ENCODE measurements at regions not wholly inside any gene's neighbourhood (a gene's known extent, or its start where the extent isn't known, plus 50 kb on each side); places are given as distances from the start of the nearest gene placed in this dataset.

- no peak for TF ChIP-seq ZBTB9 (CRISPR knock-in tag; IDR thresholded peaks at IDR 0.05)
Observed at GRCh38 chr7:53318566-53318965, 283.1 kb downstream of the POM121L12 start (continued).

GRCh38 chr7:53325061-53325460 is 289.6 kb downstream of the POM121L12 start:
- no peaks in the 10 kb centered on the region for H3K4me1 ChIP-seq (replicated peaks in 1 of 2; ENCODE audit: control insufficient read depth in 2 of 2, insufficient read depth in 2 of 2, low read length in 2 of 2)
- H3K36me3 ChIP-seq (ENCODE audit: control insufficient read depth, insufficient read depth, low read length): no peaks in the 10 kb centered on the region
- no peak overlapping the region for H2AFZ ChIP-seq (ENCODE audit: low read depth, low read length)
- H3K9me3 ChIP-seq (replicated peaks; ENCODE audit: control insufficient read depth, insufficient read depth, low read depth, low read length): no peaks in the 10 kb centered on the region
- H3K4me2 ChIP-seq (ENCODE audit: insufficient read depth, low read length): no peak overlapping the region
- no peak for FAIRE-seq
- no peaks in the 10 kb centered on the region for H3K27me3 ChIP-seq (ENCODE audit: control insufficient read depth in 2 of 2, insufficient read depth in 2 of 2, low read length in 2 of 2)
- in situ Hi-C loops (cut with MboI) (no loop called here), intact Hi-C loops (cut with micrococcal nuclease) (no loop called here)
- BruUV-seq (replicated peaks): no TSS peak
- no peaks in the 10 kb centered on the region for H4K20me1 ChIP-seq (replicated peaks; ENCODE audit: control insufficient read depth, insufficient read depth, low read length)
- WGBS (ENCODE audit: insufficient coverage, low coverage, missing lambda C conversion rate): 0% methylated on average over 1 of the region's 2 CpGs
- no peak overlapping the region for H3K27ac ChIP-seq (ENCODE audit: extremely low read depth, low read depth, low read length)
- CTCF ChIA-PET (ENCODE audit: low intra/inter-chr PET ratio): no interaction called here
- POLR2A ChIA-PET: no interaction called here
- no peak for ATAC-seq
- H3K79me2 ChIP-seq (ENCODE audit: control insufficient read depth, insufficient read depth, low read length): no peaks in the 10 kb centered on the region
- no peaks in the 10 kb centered on the region for H3K9me1 ChIP-seq (ENCODE audit: control insufficient read depth, insufficient read depth, low read length)
- TF ChIP-seq ZNF717 (CRISPR knock-in tag; IDR thresholded peaks at IDR 0.05) (no peak), POLR2B (IDR thresholded peaks at IDR 0.05; ENCODE audit: low read depth, partially characterized antibody) (no peak), ZNF384 (IDR thresholded peaks at IDR 0.05; ENCODE audit: low read depth, low read length) (no peak), SMC3 (conservative IDR thresholded peaks at IDR 0.05; ENCODE audit: insufficient read depth, low read depth, low read length) (no peak), TBP (optimal IDR thresholded peaks at IDR 0.05; ENCODE audit: low read depth, low read length) (no peak), PATZ1 (CRISPR knock-in tag; IDR thresholded peaks at IDR 0.05; ENCODE audit: borderline replicate concordance) (no peak), ZNF75A (CRISPR knock-in tag; IDR thresholded peaks at IDR 0.05) (no peak), ZNF124 (CRISPR knock-in tag; IDR thresholded peaks at IDR 0.05) (no peak), IFI16 (CRISPR knock-in tag; IDR thresholded peaks at IDR 0.05) (no peak), MEF2A (IDR thresholded peaks at IDR 0.05; ENCODE audit: control insufficient read depth, low read depth, low read length) (no peak), RBM17 (IDR thresholded peaks at IDR 0.05; ENCODE audit: borderline replicate concordance, low read depth, low read length) (no peak), KLF10 (CRISPR knock-in tag; IDR thresholded peaks at IDR 0.05) (no peak), ZNF57 (CRISPR knock-in tag; IDR thresholded peaks at IDR 0.05) (no peak)
- H3K4me3 ChIP-seq: no peak overlapping the region
- DNase-seq (ENCODE audit: extremely low read depth in 1 of 4, low spot score in 3 of 4): no peak
- H3K9ac ChIP-seq (ENCODE audit: insufficient read depth in 1 of 2, low read depth in 2 of 2, low read length in 2 of 2): no peak overlapping the region
